Suppressor macrophage (primary cell): ENCODE measurements at regions not wholly inside any gene's neighbourhood (a gene's known extent, or its start where the extent isn't known, plus 50 kb on each side); places are given as distances from the start of the nearest gene placed in this dataset.
A peak's percentile ranks its signal among the peaks of the same experiment; 100 is the strongest.

Experiments
- DNase-seq, 4 experiments: peaks; one replicate each; pipeline ENCODE4 v3.0.0-alpha.2; 2020 to 2022

DNA sequence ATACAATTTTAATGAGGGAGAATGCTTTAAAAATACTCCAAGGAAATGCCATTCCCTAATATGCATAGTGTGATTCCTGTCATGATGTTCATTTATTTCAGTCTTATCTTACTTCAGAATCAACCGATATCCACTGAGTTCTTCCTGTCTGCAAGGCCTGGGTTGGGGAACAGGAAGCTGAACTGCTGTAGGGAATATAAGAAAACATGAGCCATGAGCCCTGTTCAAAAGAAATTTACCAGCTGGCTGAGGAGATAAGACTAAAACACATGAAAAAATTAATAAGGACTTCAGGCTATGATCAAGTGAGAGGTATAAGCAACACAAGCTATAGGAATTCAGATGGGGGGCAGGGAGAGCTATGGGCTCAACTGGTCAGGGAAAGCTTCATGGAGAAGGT, 184.7 kb downstream of the PLPP4 start:
- DNase-seq: peak in 2 of 4 experiments; percentile 21 to 26

DNA sequence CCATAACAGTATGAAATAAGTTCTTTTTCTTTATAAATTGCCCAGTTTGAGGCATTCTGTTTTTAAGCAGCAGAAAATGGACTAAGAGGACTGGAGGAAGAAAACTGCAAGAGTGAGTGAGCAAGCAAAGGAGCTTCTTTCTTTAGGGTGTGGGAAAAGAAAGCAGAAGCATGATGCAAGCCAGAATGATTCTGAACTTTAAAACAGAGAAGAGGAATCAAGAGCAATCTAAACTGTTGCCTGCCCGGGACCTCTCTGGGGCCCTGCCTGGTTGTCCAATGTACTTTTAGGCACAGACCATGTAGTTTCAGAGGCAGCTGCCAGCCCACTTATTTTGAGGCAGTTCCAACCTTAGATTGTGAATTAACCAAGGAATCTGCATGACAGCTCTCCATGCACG, 186.3 kb downstream of the PLPP4 start:
- peak; percentile 62 to 84 (median 72) for DNase-seq

DNA sequence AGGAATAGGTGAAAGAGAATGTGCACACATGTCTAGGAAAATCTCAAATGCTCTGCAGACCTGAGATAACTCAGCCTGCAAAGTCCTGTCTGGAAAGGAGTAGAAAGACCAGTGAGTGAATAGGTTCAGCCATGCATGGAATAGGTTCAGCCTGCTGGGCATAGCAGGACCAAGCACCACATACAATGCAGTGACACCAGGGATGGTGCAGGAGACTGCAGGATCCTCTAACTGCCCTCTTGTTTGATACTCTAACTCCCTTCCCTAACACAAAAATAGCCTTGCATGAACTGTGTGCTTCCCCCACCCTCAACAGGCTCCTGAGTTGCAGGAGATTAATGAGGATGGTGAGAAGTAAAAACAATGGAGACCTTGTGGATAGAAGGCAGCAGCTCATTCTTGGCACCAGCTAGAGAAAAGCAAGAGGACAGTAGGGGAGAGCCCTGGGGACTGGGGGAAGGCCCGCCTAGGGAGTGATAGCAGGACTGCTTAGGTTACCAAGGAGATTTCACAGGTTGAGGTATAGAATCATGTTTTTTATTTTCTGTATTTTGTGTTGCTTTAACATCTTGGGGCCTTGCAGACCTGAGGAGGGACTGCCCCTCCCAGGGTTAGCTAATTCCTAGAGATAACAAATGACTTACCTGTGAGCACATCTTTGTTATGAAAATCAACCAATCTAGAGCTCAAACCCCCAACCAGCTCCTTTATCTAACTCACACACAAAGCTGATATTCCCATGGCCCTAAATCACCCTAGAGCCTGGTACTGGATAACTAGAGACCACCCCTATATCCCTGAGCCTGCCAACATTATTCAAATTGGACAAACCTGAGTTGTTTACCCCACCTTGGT, 187.8 kb downstream of the PLPP4 start:
- DNase-seq: no peak

DNA sequence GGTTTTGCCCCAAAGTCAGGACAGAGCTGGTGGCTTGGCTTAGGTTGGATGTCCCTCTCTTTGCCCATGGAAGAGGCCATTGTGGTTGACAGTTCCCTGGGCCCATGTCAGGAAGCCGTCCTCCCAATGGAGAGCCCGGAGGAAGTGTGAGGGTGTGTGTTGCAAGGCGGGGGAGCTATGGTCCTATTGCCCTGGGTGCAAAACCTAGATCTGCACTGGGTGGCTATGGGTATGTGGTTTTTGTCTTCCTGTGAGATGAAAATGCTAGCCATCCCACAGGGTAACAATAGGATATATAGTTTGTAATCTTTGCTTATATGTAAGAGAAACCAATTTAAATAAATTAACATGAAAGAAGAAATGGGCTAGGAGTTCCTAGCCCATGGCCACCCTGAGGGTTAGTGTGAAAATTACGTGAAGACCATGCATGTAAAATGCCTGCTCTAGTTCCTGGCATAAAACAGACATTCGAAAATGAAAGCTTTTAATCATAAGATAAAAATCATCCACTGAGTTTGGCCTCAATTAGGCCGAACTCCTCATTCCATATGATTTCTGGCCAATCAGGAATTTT, 189.2 kb downstream of the PLPP4 start:
- DNase-seq: no peak

- DNase-seq: no peak
Observed at GRCh38 chr10:120646738-120647456, 189.9 kb downstream of the PLPP4 start.

DNA sequence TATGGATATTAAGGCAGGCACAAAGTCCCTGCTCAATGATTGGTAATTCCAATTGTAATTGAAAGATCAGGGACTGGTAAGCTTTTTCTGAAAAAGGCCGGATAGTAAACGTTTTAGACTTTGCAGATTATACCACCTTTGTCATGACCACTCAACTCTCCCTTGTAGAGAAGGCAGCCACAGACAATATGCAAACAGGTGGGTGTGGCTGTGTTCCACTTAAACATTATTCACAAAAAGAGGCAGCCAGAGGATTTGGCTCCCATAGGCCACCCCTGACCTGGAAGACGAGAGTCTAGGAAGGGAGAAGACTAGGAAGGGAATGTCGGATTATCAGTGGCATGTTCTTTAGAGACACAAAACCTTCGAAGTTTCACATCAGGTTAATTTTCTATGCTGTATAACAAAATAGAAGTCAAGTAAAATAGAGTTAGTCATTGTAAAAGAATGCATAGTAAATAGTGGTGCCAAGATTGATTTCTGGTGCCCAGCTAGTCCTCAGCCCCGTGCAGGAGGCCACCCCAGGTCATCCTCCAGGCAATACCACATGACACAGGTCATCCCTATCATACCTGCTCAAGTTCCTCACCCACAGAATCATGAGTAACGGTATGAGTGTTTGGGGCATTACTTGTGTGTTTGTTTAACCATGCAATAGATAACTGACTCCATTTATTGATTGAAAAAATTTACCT, 193.8 kb downstream of the PLPP4 start:
- DNase-seq: no peak

- DNase-seq: peak in 1 of 4 experiments; percentile 17
Observed at GRCh38 chr10:120656107-120656506, 195.1 kb upstream of the WDR11 start.

DNA sequence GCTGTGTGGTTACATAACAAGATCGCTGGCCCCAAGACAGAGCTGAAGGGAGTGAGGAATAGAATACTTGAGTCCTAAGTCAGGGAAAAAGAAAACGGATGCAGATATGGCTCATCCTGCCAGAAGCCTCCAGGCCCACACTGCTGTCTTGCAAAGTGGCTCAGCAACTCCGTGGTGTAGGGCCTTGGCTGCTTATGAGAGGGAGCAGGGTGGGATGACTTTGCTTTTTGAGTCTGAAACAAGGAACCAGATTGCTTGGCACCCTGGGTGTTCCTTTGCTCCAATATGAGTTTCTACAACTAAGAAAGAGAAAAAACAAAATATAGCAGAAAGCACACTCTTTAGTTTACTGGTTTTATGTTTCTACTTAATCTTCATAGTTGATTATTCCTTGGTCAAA, 193.8 kb upstream of the WDR11 start:
- peak in 3 of 4 experiments; percentile 26 to 31 (median 27) for DNase-seq

GRCh38 chr10:120658943-120659885, 191.9 kb upstream of the WDR11 start:
- no peak for DNase-seq

- DNase-seq: no peak
Observed at GRCh38 chr10:120666308-120666707, 184.9 kb upstream of the WDR11 start.

DNA sequence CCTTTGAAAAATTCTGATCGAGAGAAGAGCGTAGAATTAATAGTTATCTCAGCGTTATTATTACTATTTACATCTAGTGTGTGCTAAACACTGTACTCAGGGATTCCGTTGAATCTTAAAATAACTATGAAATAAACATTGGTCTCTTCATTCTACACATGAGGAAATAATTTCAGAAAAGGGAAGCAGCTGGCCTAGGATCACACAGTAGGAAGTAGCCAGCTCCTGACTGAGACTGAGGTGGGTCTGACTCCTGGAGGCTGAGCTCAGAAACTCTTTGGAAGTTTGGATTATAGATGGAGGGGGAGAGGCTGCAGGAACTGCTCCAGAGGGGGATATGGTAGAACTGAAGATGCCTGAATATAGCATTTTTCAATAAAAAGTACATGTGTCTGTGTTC, 183.9 kb upstream of the WDR11 start:
- DNase-seq: peak; percentile 60 to 79 (median 67)

DNA sequence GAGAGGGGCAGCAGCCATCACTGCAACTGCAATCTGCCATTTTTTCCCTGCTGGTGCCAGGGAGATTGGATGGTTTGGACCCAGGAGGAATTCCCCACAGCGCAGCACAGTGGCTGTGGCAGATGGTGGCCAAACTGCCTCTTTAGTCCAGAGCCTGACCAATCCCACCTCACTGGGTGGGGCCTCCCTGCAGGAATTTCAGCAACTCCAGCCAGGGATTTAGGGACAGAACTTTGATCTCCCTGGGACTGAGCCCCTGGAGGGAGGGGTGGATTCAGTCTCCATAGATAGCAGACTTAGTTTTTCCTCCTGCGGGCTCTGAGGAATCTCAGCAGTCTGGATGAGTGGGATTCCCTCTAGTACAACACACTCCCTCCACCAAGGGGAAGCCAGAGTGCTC, 179.7 kb upstream of the WDR11 start:
- DNase-seq: no peak

- no peak for DNase-seq
Observed at GRCh38 chr10:120683454-120683853, 167.7 kb upstream of the WDR11 start.

DNA sequence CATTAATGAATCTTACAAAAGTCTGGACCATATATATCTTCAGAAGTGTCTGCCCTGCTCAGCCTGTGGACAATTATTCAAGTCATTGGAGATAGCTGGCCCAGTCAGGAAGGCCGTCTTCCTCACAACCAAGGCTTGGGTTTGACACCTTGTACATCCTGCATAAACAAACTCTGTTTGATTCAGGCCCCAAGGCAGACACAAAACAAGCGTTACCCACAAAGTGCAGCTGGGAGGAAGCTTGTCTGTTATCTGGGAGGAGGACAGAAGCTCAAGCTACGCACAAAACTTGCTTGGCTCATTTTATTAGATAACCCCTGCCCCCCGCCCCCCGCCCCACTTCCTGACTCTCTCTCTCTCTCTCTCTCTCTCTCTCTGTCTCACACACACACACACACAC, 166.9 kb upstream of the WDR11 start:
- DNase-seq: no peak

DNA sequence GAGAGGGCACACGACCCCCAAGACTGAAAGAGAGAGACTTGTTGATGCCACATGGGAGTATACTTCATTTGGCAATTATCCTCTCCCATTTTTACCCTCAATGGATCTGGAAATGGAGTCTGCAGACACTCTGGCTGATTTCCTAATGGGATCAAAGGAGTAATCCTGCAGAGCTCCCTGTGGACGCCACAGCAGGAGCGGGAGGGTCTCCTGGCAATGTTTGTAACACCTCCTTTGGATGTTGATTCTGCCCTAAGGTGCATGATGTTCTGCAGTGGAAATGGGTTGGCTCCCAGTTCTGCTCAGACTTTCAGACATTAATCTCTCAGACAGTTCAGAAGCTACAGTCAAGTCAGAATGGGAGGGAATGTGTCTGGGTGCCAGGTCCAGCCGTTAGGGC, 166.0 kb upstream of the WDR11 start:
- no peak for DNase-seq

DNA sequence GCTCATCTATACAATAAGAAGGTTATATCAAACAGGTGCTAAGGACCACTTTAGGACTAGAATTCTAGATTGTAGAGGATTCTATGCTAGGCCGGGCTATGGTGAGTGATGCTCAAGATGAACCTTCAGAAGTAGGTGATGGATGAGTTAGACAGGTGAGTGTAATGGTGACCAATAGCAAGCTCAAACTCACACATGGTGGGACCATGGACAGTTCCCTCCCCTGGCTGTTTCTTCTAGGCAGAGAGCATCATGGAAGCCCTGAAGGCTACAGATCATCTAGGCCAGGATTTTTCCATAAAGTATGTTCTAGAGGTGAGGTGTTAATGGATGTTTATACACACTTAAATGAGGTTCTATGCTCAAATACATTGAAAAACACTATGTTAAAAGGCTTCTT, 162.2 kb upstream of the WDR11 start:
- no peak for DNase-seq

- peak in 3 of 4 experiments; percentile 26 to 46 (median 42) for DNase-seq
Observed at GRCh38 chr10:120689777-120690529, 161.2 kb upstream of the WDR11 start.

GRCh38 chr10:120691625-120692024, 159.5 kb upstream of the WDR11 start:
- no peak for DNase-seq

- DNase-seq: peak in 1 of 4 experiments; percentile 38
Observed at GRCh38 chr10:120700426-120700825, 150.7 kb upstream of the WDR11 start.

DNA sequence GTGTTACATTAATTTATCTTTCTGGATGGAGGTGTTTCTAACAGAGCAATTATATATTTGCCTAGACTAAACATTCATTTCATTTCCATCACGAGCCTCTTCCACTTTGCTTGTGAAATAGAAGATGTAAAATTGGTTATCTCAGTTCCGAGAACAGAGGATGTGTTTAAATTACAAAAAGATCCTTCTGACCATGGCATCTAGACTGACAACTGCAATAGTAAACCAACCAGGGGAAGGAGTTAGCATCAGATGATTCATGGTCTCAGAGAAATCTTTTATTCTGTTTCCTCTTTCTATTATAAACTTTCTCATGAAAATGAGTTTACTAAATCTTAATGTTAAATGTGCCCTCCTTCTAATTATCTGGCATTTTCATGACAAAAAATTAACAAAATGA, 149.8 kb upstream of the WDR11 start:
- DNase-seq: peak in 2 of 4 experiments; percentile 48 to 54

GRCh38 chr10:120702032-120702431, 149.1 kb upstream of the WDR11 start:
- no peak for DNase-seq
